ENCODE measurements at regions not wholly inside any gene's neighbourhood (a gene's known extent, or its start where the extent isn't known, plus 50 kb on each side); places are given as distances from the start of the nearest gene placed in this dataset.

DNA sequence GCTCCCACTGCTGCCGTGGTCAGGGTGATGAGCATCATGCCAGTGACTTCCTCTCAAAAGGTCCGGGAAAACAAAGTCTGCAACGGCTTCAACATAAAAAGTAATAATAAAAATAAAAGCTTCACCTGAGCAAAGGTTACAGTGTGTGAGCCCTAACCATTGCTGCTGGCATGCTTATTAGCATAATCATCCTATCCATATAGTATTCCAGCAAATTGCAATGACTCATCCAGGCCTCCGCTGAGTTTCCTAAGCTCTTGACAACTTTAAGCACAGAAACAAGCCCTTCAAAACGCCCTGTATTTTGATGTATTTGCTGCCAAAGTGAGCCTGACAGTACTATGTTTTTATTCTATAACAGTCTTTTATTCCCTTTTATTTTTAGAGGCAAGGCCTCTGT, 100.5 kb downstream of the AASDH start:
- no peak for DNase-seq

DNA sequence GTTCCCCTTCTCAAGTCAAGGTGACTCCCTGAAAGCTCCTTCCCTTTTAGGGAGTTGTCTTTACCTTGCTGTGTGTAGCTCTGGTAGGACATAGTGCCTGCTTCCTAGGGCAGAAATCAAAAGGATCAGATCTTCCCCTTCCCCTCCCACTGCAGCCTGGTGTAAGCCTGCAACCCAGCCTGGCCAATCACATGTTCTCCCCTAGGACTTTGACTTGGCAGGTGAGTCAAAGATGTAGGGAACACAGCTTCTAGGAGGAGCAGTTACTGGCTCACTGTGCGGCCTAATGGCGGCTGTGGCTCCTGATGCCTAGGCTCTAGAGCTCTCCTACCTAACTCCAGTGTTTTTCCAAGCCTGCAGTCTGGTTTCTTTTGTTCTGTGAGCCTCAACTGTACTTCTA, 103.9 kb downstream of the AASDH start:
- DNase-seq: no peak

DNA sequence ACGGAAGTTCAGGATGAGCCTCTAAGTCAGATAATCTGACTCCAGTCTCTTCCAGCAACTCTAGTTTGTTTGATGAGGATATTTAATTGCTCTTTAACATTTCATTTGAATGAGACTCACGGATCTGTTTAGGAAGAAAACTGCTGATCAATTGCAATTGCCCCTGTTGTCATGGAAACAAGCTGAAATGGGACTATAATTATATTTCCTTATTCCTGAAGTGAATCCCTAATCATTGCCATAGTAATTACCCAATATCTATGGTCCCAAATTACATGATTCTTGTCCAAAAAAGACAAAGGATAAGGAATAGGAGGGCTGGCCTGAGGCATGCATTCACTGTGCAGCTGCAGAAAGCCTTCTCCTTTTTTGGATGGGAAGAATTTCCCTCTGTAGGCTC, 105.3 kb downstream of the AASDH start:
- no peak for DNase-seq

DNA sequence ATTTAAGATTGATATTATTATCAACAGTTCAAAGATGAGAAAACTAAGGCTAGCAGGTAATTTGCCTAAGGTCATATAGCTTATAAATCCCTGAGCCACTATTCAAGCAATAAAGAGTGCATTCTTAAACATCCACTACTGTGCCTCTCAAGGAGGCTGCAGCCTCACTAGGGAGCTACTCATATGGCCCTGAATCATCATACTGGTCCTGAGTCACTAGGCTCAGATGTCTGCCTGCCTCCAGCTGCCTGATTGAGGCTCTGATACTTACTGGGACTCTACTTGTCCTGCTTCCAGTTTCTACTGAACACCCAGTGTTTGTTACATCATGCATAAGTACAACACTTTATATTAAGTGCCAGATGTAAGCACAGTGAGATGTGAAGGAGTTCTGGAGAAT, 110.7 kb downstream of the AASDH start:
- no peak for DNase-seq

DNA sequence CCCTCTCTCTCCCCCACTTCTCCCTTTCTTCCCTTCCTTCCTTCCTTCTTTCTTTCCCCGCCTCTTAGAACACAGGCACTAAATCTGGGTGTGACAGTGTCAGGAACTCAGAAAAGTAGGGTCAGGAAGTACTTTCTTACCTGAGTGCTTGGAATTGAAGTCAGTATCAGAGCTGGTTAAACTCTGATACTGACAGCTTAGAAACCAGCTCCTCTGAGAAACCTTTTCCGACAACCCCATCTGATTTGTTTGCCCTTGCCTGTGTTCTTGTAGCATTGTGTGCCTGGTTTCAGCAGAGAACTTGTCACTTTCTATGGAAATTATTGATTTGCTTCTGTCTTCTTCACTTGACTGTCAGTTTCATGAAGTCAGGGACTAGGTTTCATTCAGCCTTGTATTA, 113.9 kb downstream of the AASDH start:
- DNase-seq: no peak

DNA sequence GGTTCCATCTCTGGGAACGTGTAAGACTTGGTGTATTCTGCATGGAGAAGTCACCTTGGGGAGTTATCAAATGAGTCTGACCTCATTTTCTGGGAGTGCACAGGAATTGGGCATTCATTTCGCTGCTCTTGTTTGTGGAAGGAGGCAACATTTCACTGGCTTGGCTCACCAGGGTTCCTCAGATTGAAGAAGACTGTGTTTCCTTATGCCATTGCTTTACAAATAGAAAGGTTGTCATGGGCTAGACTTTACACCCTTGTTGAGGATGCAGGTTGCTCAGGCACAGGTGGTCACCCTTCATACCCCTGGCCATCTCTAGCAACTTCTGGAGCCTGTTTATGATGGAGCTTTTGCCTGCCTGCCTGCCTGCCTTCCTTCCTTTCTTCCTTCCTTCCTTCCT, 114.4 kb downstream of the AASDH start:
- no peak for DNase-seq

DNA sequence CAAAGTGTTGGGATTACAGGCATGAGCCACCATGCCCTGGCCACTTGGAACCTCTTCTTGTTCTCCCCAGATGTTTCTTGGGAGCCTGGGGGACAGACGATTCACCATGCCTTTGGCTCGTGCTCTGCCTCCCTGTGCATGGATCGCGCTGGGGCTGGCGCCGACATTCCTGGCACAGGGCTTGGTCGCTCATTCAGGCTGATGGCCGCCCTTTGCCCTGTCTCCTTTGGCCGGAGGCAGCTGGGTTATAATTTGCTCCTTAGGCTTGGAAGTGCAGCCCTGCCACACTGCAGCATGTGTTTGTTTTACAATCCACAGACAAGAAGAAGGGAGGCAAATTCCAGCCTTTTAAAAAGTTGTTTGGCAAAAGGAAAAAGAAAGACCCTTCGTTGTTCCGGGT, 115.3 kb downstream of the AASDH start:
- DNase-seq: no peak

DNA sequence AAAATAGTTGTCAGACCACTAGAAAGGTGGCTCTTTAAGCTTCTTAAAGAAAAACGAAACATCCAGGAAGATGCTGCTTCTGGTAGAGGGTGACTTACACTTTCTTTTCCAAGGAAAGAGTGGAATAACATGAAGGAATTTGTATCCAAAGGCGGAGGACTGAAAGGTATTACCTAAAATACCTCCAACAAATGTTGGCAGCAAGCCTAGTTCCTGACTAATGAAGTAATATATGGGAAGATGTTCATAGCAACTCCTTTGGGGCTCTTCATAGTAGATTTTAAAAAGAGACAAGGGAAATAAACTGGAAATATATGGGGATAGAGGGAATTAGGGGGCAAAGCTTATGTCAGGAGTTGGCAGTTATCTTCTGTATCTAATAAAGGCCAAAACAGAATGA, 116.2 kb downstream of the AASDH start:
- DNase-seq: no peak

DNA sequence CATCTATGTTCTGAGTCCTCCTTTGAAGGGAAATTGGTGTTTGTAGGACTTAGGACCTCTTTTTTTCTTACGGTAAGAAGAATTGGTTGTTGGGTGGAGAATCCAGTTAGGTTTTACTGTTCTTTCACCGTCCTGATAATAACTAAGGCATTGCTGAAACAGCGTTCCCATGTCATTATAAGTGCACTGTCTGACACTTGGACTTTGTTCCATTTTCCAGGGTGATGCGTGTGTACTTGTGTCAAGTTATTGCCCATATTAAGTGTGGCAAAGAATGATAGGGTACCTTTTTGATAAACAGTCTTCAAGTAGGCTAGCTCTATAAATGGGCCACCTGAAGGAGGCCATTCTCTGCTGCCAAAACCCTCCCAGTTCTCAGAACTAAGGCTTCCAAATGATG, 119.7 kb downstream of the AASDH start:
- DNase-seq: no peak

DNA sequence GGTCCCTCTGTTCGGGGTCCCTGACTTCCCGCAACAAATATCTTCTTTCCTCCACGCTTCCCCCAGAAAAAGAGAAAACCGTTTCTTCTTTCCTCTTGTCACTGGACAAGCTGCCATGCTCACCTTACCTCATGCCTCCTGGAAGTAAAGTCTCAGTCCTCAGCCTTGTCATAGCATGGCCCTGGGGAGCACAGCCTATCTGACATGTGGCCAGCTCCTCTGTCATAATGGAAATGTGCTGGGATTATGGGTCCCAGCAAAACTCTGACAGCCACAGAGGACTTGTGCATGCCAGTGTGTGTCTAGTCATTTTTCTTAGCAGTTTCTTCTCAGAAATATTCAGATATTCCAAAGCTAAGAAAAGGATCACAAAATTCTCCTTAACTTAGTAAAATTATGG, 122.4 kb downstream of the AASDH start:
- DNase-seq: no peak

DNA sequence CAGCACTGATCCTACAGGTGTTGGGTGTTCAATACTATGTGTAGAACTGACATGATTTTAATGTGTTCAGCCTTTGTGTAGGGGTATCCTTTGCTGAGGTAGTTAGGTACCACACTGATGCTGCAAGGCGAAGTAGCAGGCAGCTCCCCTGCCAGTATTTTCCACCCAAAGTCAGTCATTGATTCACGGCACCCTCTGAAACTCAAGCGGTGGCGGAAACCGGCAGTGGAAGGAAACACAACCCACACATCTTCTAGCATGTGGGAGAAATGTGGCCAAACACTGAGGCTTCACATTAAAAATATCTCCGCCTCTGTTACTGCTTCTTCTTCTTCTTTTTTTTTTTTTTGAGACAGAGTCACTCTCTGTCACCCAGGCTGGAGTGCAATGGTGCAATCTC, 126.3 kb downstream of the AASDH start:
- peak; percentile 12 for DNase-seq

DNA sequence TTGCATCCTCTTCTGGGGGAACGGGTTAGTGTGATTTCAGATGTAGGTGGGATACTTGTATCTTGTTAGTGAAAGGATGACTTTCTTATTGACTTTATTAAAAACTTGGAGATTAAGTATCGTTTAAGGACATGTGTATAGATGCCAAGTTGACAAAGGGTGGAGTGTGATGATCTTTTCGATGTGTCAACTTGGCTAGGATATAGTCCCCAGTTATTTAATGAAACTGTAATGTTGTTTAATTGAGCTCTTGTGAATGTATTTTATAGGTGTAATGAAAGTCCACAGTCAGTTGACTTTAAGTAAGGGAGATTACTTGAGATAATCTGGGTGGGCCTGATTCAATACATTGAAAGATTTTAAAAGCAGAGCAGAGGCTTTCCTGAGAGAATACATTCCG, 127.0 kb downstream of the AASDH start:
- DNase-seq: no peak

DNA sequence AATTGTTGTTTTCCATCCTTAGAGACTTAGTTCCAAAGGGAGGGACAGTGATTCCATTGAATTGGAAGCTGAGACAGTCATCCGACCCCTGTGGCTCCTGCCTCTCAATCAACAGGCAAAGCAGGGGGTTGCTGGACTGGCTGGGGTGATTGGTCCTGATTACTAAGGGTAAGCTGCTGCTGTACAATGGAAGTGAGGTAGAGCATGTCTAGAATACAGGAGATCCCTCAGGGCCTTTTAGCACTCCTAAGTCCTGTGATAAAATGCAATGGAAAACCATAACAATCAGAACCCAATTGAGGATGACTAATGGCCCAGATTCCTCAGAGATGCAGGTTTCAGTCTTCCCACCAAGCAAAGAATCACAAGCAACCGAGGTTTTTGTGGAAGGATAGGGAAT, 127.6 kb downstream of the AASDH start:
- DNase-seq: no peak

DNA sequence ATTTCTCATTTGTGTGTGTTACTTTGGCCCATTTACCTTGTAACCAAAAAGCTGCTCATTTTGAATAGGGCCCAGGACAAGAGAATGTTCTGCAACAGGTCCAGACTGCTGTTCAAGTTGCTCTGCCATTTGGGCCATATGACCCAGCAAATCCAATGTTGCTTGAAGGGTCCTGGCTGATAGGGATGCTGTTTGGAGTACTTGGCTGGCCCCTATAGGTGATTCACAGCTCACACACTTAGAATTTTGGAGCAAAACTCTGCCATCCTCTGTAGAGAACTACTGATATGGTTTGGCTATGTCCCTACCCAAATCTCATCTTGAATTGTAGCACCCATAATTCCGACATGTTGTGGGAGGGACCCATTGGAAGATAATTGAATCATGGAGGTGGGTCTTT, 131.5 kb downstream of the AASDH start:
- no peak for DNase-seq

DNA sequence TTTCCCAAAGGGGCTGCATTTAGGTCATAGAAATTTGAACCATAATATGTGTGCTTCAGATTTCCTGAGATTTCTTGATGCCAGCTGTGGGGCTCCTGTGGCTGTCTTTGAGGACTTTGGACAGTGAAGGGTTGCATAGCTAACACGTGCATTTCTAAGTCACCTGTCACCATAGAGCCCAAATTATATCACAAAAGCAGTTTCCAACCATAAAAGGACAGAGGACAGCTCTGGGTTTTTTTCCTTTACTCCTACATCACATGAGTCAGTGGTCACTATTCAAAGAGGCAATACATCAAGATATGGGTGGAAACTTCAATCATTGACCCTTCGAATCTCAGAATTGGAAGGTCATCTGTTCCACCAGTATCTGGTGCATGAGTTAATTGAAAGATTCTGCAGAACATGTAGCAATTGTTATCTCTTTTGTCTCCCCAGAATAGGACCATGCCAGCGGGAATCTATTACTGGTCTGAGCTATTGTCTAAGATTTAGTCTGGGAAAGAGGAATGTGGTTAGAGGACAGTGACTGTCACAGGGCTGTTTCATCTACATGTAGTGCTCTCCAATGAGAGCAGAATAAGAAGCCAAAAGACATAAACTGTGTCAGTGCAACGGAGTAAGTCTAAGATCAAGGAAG, 133.5 kb downstream of the AASDH start:
- no peak for DNase-seq

DNA sequence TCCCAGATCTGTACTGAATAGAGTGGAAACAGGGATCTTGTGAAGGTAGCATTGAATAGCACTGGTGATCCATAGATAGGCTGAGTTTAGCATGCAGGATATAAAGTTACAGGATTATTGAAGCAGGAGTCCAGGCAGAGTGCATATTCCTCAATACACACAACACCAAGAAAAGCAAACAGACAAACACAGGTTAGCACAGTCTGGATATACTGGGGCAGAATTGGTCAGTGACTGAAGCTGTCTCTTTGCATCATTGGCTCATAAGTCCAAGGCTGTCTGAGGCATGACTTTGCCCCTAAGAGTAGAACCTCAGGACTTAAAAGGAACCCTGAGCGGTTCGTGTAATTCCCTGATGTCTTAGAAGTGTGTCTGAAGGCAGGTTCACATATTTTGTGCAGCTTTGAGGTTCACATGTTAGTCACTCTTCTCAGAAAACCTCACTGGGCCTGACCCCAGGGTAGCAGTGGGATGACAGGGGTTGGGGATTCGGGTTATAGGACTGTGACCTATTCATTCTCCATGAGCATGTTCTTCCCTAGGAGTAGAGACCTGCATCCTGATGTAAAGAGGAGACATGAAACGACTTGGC, 134.6 kb downstream of the AASDH start:
- DNase-seq: no peak

DNA sequence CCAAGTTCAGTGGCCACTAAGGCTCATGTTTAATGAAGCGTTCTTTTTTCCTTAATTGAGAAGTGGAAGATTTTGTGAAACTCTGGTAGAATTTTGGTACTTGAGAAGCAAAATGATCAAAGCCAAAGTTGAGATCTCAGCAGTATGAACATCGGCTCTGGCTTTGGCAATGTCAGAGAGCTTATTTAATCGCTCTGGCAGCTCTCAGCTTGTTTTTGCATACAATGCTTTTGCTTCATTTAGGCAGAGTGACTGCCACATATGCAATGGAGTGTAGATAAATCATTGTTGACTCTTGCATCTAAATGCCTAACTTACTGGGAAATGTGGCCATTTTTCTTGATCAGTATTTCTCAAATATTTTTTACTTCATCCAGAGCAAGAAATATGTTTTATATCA, 135.7 kb downstream of the AASDH start:
- DNase-seq: no peak

DNA sequence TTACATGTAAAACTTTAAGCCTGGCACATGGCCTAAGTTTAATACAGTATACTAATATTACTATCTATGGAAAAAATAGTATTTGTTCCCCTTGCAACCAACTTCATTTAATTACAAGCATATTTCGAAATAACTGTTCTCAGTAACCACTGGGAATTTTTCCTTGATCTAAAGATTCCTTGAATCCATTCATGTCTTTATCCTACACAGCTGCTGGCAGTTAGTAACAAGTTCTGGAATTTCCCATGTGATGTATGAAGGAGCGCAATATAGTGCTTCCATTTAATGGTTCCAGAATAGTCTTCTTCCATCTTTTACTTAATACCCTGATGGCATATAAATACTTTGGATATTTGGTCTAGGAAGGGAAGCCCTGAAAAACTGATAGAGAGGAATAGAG, 136.5 kb downstream of the AASDH start:
- DNase-seq: no peak

DNA sequence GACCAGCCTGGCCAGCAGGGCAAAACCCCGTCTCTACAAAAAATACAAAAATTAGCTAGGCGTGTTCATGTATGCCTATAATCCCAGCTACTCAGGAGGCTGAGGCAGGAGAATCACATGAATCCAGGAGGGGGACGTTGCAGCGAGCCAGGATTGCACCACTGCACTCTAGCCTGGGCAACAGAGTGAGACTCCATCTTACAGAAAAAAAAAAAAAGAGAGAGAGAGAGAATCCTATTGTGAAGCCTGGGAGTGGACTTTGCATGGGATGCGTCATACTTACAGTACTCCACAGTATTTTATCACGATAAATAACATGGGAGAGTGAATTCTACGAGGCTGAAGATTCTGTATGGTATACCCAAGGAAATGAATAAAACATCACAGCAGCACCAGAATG, 139.6 kb downstream of the AASDH start:
- DNase-seq: no peak

DNA sequence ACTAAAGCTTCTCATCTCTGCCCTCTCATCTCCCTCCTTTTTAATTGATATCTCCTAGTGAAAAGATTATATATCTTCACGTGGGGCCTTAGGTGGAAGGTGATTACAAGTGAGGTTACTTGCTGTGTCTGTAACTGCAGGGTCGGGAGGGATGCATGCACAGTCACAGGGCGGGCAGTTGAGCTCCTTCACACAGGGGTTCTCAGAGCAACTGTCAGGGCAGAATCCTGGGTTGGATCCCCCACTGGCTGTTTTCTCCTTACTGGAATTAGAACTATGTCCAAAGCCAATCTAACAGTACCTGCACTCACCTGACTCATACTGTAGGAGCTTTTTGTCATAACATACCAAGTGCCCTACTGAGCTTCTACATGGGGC, 141.1 kb downstream of the AASDH start:
- DNase-seq: no peak

DNA sequence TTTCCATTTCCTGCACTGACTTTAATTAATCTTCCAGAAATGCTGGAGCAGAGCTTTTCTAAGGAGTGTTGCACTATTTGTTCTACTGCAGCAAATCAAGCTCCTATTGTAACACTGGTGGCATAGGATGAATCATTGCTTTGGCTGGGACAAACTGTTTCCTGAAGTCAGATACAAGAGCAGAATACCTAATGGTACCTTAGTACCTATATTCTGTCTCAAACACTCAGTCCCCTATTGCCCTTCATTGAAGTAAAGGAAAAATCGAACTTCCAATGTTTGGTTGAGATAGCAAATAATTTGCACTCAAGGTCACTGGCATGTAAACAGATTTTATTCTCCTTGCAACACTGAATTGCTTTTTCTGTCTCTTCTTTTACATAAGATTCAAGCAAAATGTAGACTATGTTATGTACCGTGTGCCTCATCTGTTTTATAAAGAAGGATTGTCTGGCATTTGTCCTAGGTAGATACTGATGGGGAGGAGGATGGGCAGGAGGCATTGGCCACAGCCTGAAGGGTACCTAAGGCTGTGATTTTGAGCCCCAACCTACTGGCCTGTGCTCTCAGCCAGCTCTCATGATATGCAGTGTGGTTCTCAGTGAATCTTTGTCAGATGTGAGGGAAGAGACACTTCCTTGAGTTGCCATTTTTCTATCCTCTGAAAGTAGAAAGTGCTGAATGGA, 141.6 kb downstream of the AASDH start:
- DNase-seq: no peak

DNA sequence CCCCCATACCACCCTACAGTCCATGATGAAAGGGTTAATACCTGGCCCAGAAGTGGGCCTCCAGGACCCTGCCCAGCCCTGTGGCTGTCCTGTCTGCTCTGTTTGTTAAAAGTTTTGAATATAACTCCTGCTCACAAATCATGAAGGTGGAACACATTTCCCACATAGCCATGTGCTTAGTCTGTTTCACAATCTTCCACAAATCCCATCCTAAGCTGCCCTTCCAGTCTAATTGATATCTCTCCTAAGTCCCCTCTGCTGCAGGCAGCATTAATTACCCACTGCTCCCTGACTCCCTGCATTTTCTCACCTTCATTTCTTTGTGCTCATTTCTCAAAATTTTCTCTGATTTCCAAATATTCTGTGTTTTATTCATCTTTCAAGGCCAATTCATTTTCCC, 142.6 kb downstream of the AASDH start:
- no peak for DNase-seq

DNA sequence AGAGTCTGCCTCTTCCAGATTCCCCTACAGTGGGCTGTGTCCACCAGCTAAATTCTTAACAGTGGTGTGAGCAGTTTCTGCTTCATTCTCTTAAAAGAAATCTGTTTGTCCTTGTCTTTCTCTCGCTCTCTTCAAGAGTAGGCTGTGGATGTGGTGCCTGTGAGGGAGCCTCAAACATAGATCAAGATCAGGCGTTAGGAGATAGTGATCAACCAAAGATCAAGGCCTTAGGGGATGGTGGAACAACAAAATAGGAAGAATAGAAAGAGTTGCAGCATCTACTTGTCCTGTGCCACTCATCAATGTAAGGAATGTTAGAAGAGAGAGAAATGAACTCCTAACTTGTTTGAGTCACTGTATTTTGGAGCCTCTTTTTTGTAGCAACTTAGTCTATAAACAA, 144.2 kb downstream of the AASDH start:
- DNase-seq: no peak

DNA sequence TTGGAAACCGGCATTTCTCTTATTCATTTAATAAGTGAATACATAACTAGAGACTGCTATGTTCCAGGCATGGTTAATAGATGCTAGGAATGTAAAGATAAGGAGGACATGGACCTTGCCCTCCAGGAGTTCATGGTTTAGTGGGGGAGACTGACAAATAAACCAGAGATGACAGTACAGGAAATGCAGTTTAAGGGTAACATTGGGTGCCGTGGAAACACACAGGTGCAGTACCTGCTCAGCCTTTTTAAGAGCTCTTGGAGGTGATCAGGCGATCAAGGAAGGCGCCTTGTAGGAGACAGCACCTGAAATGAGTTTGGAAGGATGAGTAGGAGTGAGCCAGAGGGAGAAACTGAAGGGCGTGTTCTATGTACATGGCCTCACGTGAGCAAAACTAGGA, 145.8 kb downstream of the AASDH start:
- DNase-seq: no peak

Data from activated T-cell treated with anti-CD3 and anti-CD28 coated beads for 4 hours (primary cell).